Neural cell (in vitro differentiated cells): ENCODE measurements at regions not wholly inside any gene's neighbourhood (a gene's known extent, or its start where the extent isn't known, plus 50 kb on each side); places are given as distances from the start of the nearest gene placed in this dataset.

Experiments
- H2AFZ ChIP-seq: fragments of 200-600, 300-800 bp; sonication (generic), shearing (Covaris generic); 2 replicates; pipeline ENCODE4 v1.6.0; 2014; ENCODE audit warnings: low read depth, mild to moderate bottlenecking, antibody characterized with exemption, low read length, moderate library complexity
- H3F3A ChIP-seq: fragments of 200-600 bp; shearing (Covaris generic); 2 replicates; pipeline ENCODE4 v1.6.1; 2016; ENCODE audit warnings: mild to moderate bottlenecking, moderate library complexity, mixed read lengths, antibody characterized with exemption, low read length; ENCODE audit not compliant: insufficient read depth, poor library complexity, severe bottlenecking
- H3K27ac ChIP-seq: fragments of 200-600, 300-800 bp; sonication (generic), shearing (Covaris generic); 2 replicates; pipeline ENCODE4 v1.5.1; 2014; ENCODE audit warnings: mild to moderate bottlenecking, low read length, moderate library complexity
- H3K27me3 ChIP-seq: fragments of 300-800, 200-600 bp; sonication (generic), shearing (Covaris generic); 2 replicates; pipeline ENCODE4 v1.6.0; 2014; ENCODE audit warnings: mild to moderate bottlenecking, low read depth, low read length, moderate library complexity; ENCODE audit not compliant: insufficient read depth
- H3K36me3 ChIP-seq: fragments of 300-800, 200-600 bp; sonication (generic), shearing (Covaris generic); 2 replicates; pipeline ENCODE4 v1.5.1; 2014; ENCODE audit warnings: mild to moderate bottlenecking, antibody characterized with exemption, low read length, moderate library complexity; ENCODE audit not compliant: insufficient read depth
- H3K4me2 ChIP-seq: fragments of 300-800, 200-600 bp; sonication (generic), shearing (Covaris generic); 2 replicates; pipeline ENCODE4 v1.6.0; 2014; ENCODE audit warnings: mild to moderate bottlenecking, low read length
- H3K4me3 ChIP-seq: fragments of 300-800, 200-600 bp; sonication (generic), shearing (Covaris generic); 2 replicates; pipeline ENCODE4 v1.5.1; 2014; ENCODE audit warnings: mild to moderate bottlenecking, low read length, moderate library complexity
- H3K79me2 ChIP-seq: fragments of 200-600 bp; shearing (Covaris generic); replicated peaks from 2 replicates; pipeline ENCODE4 v1.6.0; 2014; ENCODE audit warnings: mild to moderate bottlenecking, low read length, moderate library complexity; ENCODE audit not compliant: insufficient read depth
- H3K9ac ChIP-seq: fragments of 300-800, 200-600 bp; sonication (generic), shearing (Covaris generic); 2 replicates; pipeline ENCODE4 v1.6.1; 2016; ENCODE audit warnings: mild to moderate bottlenecking, low read length, mixed read lengths
- H3K9me2 ChIP-seq: fragments of 200-600 bp; shearing (Covaris generic); 2 replicates; pipeline ENCODE4 v1.6.1; 2016; ENCODE audit warnings: mild to moderate bottlenecking, low read length, mixed read lengths; ENCODE audit not compliant: insufficient read depth
- H3K9me3 ChIP-seq: fragments of 200-600, 300-800 bp; sonication (generic), shearing (Covaris generic); 2 replicates; pipeline ENCODE4 v1.6.1; 2016; ENCODE audit warnings: mild to moderate bottlenecking, mixed run types, low read length, moderate library complexity, mixed read lengths
- H4K20me1 ChIP-seq: fragments of 200-600 bp; shearing (Covaris generic); 2 replicates; pipeline ENCODE4 v1.6.1; 2016; ENCODE audit warnings: mild to moderate bottlenecking, mixed run types; ENCODE audit not compliant: insufficient read depth
- CTCF ChIP-seq: fragments of 450-650 bp; IDR thresholded peaks from 2 replicates; pipeline ENCODE4 v1.5.1; 2014; ENCODE audit warnings: antibody characterized with exemption, mild to moderate bottlenecking, moderate library complexity; ENCODE audit not compliant: poor library complexity, severe bottlenecking
- EP300 ChIP-seq: fragments of 450-650 bp; conservative IDR thresholded peaks from 2 replicates; pipeline ENCODE4 v1.6.1; 2014; ENCODE audit warnings: antibody characterized with exemption, mild to moderate bottlenecking, moderate library complexity; ENCODE audit not compliant: poor library complexity, severe bottlenecking
- EZH2 ChIP-seq: fragments of 200-600, 300-800 bp; shearing (Covaris generic), sonication (generic); IDR thresholded peaks from 2 replicates; pipeline ENCODE4 v1.6.1; 2014; ENCODE audit warnings: antibody characterized with exemption, low read length, borderline replicate concordance, mild to moderate bottlenecking; ENCODE audit not compliant: insufficient read depth, poor library complexity, severe bottlenecking
- MXI1 ChIP-seq: fragments of 450-650 bp; conservative IDR thresholded peaks from 2 replicates; pipeline ENCODE4 v1.6.1; 2014; ENCODE audit warnings: antibody characterized with exemption, mild to moderate bottlenecking; ENCODE audit not compliant: poor library complexity, severe bottlenecking
- POLR2AphosphoS5 ChIP-seq: IDR thresholded peaks from 2 replicates; pipeline ENCODE4 v1.6.1; 2012
- RAD21 ChIP-seq: fragments of 450-650 bp; conservative IDR thresholded peaks from 2 replicates; pipeline ENCODE4 v1.6.1; 2014; ENCODE audit warnings: antibody characterized with exemption, mild to moderate bottlenecking, moderate library complexity
- REST ChIP-seq: IDR thresholded peaks from 2 replicates; pipeline ENCODE4 v1.6.1; 2012; ENCODE audit warnings: borderline replicate concordance
- SMC3 ChIP-seq: fragments of 450-650 bp; conservative IDR thresholded peaks from 2 replicates; pipeline ENCODE4 v1.6.1; 2014; ENCODE audit warnings: antibody characterized with exemption, mild to moderate bottlenecking, moderate library complexity; ENCODE audit not compliant: poor library complexity
- TAF1 ChIP-seq: IDR thresholded peaks from 2 replicates; pipeline ENCODE4 v1.6.1; 2012; ENCODE audit warnings: low read depth

- H3F3A ChIP-seq, result no peaks in the 10 kb centered on the region
- no peaks in the 10 kb centered on the region for H3K36me3 ChIP-seq
- no peak overlapping the region for H3K4me2 ChIP-seq
- H3K9me2 ChIP-seq, result no peaks in the 10 kb centered on the region
- H3K9ac ChIP-seq, result no peak overlapping the region
- no peak overlapping the region for H3K27ac ChIP-seq
- no peak overlapping the region for H3K4me3 ChIP-seq
- no peaks in the 10 kb centered on the region for H3K27me3 ChIP-seq
- no peaks in the 10 kb centered on the region for H4K20me1 ChIP-seq
- no peak overlapping the region for H2AFZ ChIP-seq
- TF ChIP-seq RAD21 (no peak), CTCF (no peak), POLR2AphosphoS5 (no peak), SMC3 (no peak), EP300 (no peak), EZH2 (no peak), MXI1 (no peak), TAF1 (no peak), REST (no peak)
- no peaks in the 10 kb centered on the region for H3K79me2 ChIP-seq
- no peaks in the 10 kb centered on the region for H3K9me3 ChIP-seq
Observed at GRCh38 chr2:40723194-40723593, 271.3 kb upstream of the SLC8A1 start.

GRCh38 chr2:40725040-40725439 is 273.1 kb upstream of the SLC8A1 start:
- Histone ChIP-seq H3K4me3 (no peak overlapping the region), H3K79me2 (no peaks in the 10 kb centered on the region), H3K9me3 (no peaks in the 10 kb centered on the region), H3K27me3 (no peaks in the 10 kb centered on the region), H2AFZ (no peak overlapping the region), H4K20me1 (no peaks in the 10 kb centered on the region), H3K36me3 (no peaks in the 10 kb centered on the region), H3K9me2 (no peaks in the 10 kb centered on the region), H3K27ac (no peak overlapping the region), H3F3A (no peaks in the 10 kb centered on the region), H3K9ac (no peak overlapping the region), H3K4me2 (no peak overlapping the region)
- TF ChIP-seq SMC3 (no peak), EP300 (no peak), REST (no peak), MXI1 (no peak), RAD21 (no peak), CTCF (no peak), POLR2AphosphoS5 (no peak), TAF1 (no peak), EZH2 (no peak)
